HEK293 (cell line): ENCODE measurements at regions not wholly inside any gene's neighbourhood (a gene's known extent, or its start where the extent isn't known, plus 50 kb on each side); places are given as distances from the start of the nearest gene placed in this dataset.

Experiments used
- CTCF ChIP-seq: fragments of 450-650 bp; formaldehyde crosslinking; IDR thresholded peaks from 2 replicates; pipeline ENCODE4 v1.5.1; 2016; ENCODE audit warnings: missing biosample characterization, missing genetic modification characterization
- ZBTB11 ChIP-seq: fragments of 450-650 bp; formaldehyde crosslinking; conservative IDR thresholded peaks from 2 replicates; pipeline ENCODE4 v1.5.1; 2016; ENCODE audit warnings: low read depth, missing biosample characterization, missing genetic modification characterization
- ZNF174 ChIP-seq: fragments of 450-650 bp; formaldehyde crosslinking; IDR thresholded peaks from 2 replicates; pipeline ENCODE4 v1.5.0; 2017; ENCODE audit warnings: missing biosample characterization, mild to moderate bottlenecking, missing genetic modification characterization
- ZNF280C ChIP-seq: fragments of 450-650 bp; formaldehyde crosslinking; IDR thresholded peaks from 2 replicates; pipeline ENCODE4 v1.5.1; 2016; ENCODE audit warnings: missing biosample characterization, missing genetic modification characterization
- ZNF747 ChIP-seq: fragments of 450-650 bp; formaldehyde crosslinking; IDR thresholded peaks from 2 replicates; pipeline ENCODE4 v1.5.1; 2016; ENCODE audit warnings: missing biosample characterization, missing genetic modification characterization
- TF ChIP-seq, protein P1 (sequence below): fragments of 450-650 bp; formaldehyde crosslinking; IDR thresholded peaks from 2 replicates; pipeline ENCODE4 v1.5.1; 2017; ENCODE audit warnings: missing biosample characterization, missing genetic modification characterization
- TF ChIP-seq, protein P2 (sequence below): fragments of 450-650 bp; formaldehyde crosslinking; IDR thresholded peaks from 2 replicates; pipeline ENCODE4 v1.5.1; 2016; ENCODE audit warnings: missing biosample characterization, missing genetic modification characterization

DNA sequence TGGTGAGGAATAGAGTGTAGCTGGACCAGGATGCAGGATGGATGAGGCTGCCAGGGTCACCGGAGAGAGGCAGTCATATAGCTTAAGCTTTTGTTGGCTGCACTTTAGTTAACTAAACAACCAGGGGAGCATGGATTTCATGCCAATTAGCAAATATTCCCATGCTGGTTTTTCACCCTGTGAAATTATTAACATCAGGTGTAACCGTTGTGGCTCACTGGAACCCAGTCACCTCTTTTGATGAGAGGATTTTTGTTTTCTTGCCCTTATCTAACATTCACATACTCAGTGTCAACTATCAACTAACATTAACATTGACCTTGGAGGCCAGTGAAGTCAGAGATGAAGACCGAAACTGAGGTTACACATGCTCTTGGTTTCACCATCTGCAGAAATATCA, 97.2 kb upstream of the BASP1 start:
- TF ChIP-seq ZNF174 (tag by site-specific recombination) (no peak), ZNF280C (tag by site-specific recombination) (no peak), ZNF747 (tag by site-specific recombination) (no peak), CTCF (no peak), ZBTB11 (tag by site-specific recombination) (no peak)
- TF ChIP-seq, protein P1, sequence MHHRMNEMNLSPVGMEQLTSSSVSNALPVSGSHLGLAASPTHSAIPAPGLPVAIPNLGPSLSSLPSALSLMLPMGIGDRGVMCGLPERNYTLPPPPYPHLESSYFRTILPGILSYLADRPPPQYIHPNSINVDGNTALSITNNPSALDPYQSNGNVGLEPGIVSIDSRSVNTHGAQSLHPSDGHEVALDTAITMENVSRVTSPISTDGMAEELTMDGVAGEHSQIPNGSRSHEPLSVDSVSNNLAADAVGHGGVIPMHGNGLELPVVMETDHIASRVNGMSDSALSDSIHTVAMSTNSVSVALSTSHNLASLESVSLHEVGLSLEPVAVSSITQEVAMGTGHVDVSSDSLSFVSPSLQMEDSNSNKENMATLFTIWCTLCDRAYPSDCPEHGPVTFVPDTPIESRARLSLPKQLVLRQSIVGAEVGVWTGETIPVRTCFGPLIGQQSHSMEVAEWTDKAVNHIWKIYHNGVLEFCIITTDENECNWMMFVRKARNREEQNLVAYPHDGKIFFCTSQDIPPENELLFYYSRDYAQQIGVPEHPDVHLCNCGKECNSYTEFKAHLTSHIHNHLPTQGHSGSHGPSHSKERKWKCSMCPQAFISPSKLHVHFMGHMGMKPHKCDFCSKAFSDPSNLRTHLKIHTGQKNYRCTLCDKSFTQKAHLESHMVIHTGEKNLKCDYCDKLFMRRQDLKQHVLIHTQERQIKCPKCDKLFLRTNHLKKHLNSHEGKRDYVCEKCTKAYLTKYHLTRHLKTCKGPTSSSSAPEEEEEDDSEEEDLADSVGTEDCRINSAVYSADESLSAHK (tag by site-specific recombination) = no peak
- TF ChIP-seq, protein P2, sequence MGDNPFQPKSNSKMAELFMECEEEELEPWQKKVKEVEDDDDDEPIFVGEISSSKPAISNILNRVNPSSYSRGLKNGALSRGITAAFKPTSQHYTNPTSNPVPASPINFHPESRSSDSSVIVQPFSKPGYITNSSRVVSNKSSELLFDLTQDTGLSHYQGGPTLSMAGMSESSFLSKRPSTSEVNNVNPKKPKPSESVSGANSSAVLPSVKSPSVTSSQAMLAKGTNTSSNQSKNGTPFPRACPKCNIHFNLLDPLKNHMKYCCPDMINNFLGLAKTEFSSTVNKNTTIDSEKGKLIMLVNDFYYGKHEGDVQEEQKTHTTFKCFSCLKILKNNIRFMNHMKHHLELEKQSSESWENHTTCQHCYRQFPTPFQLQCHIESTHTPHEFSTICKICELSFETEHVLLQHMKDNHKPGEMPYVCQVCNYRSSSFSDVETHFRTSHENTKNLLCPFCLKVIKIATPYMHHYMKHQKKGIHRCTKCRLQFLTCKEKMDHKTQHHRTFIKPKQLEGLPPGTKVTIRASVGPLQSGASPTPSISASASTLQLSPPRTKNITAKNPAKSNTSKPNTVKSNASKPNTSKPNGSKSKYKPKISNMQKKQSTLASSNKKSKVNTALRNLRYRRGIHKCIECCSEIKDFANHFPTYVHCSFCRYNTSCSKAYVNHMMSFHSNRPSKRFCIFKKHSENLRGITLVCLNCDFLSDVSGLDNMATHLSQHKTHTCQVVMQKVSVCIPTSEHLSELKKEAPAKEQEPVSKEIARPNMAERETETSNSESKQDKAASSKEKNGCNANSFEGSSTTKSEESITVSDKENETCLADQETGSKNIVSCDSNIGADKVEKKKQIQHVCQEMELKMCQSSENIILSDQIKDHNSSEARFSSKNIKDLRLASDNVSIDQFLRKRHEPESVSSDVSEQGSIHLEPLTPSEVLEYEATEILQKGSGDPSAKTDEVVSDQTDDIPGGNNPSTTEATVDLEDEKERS (tag by site-specific recombination) = no peak
